Stimulated activated naive B cell treated with anti-CD40 and anti-IgM and Interleukin-4, amounts not matched to agents 10 μg/mL and 1 μg/mL and 100 μg/mL, for 72 hours (primary cell): ENCODE measurements at regions not wholly inside any gene's neighbourhood (a gene's known extent, or its start where the extent isn't known, plus 50 kb on each side); places are given as distances from the start of the nearest gene placed in this dataset.

Source experiments
- ATAC-seq, 2 donors: fragments of 150-1000 bp; cut with Tn5 transposase; replicated peaks; 2 replicates each; pipeline ENCODE4 v1.10.0; 2021; ENCODE audit warnings: moderate library complexity in 1 of 2
- DNase-seq: peaks from one replicate; pipeline ENCODE4 v3.0.0; 2021
- H3K27ac Mint-ChIP-seq: one replicate; pipeline ENCODE4 v1.8.0; 2022; ENCODE audit warnings: mild to moderate bottlenecking, mixed read lengths
- H3K27me3 Mint-ChIP-seq, 2 donors: one replicate each; pipeline ENCODE4 v1.8.0; 2022; ENCODE audit warnings: mixed read lengths in 2 of 2
- H3K36me3 Mint-ChIP-seq, 2 donors: one replicate each; pipeline ENCODE4 v1.8.0; 2022; ENCODE audit warnings: mixed read lengths in 2 of 2, mild to moderate bottlenecking in 1 of 2
- H3K4me1 Mint-ChIP-seq, 2 donors: one replicate each; pipeline ENCODE4 v1.8.0; 2022; ENCODE audit warnings: mixed read lengths in 2 of 2, mild to moderate bottlenecking in 1 of 2
- H3K4me3 Mint-ChIP-seq, 2 donors: one replicate each; pipeline ENCODE4 v1.8.0; 2022; ENCODE audit warnings: mild to moderate bottlenecking in 2 of 2, mixed read lengths in 2 of 2, moderate library complexity in 1 of 2
- H3K9me3 Mint-ChIP-seq, 2 donors: one replicate each; pipeline ENCODE4 v1.8.0; 2022; ENCODE audit warnings: mixed read lengths in 2 of 2, mild to moderate bottlenecking in 1 of 2

GRCh38 chr12:17478908-17479673 lies 610.9 kb downstream of the RERGL start:
- H3K27ac Mint-ChIP-seq: no peak overlapping the region
- H3K36me3 Mint-ChIP-seq: no peaks in the 10 kb centered on the region
- H3K4me3 Mint-ChIP-seq: no peak overlapping the region
- ATAC-seq: no peak
- no peak for DNase-seq
- H3K4me1 Mint-ChIP-seq: no peaks in the 10 kb centered on the region
- H3K9me3 Mint-ChIP-seq: peaks cover 11 to 15% of the 10 kb centered on the region in 2 donors
- H3K27me3 Mint-ChIP-seq: no peaks in the 10 kb centered on the region

GRCh38 chr12:17470460-17470859 lies 619.5 kb downstream of the RERGL start:
- DNase-seq (no peak), ATAC-seq (no peak)
- Mint-ChIP-seq H3K27ac (no peak overlapping the region), H3K27me3 (no peaks in the 10 kb centered on the region), H3K36me3 (no peaks in the 10 kb centered on the region), H3K4me3 (no peak overlapping the region), H3K4me1 (no peaks in the 10 kb centered on the region), H3K9me3 (peaks cover 13 to 15% of the 10 kb centered on the region in 2 donors)

GRCh38 chr12:17459214-17459613 lies 630.8 kb downstream of the RERGL start:
- no peaks in the 10 kb centered on the region for H3K4me1 Mint-ChIP-seq
- no peak overlapping the region for H3K27ac Mint-ChIP-seq
- ATAC-seq (no peak), DNase-seq (no peak)
- H3K36me3 Mint-ChIP-seq: no peaks in the 10 kb centered on the region
- H3K9me3 Mint-ChIP-seq: peaks cover 2 to 3% of the 10 kb centered on the region in 2 donors
- no peak overlapping the region for H3K4me3 Mint-ChIP-seq
- no peaks in the 10 kb centered on the region for H3K27me3 Mint-ChIP-seq

GRCh38 chr12:17456486-17456885 lies 633.5 kb downstream of the RERGL start:
- ATAC-seq (no peak), DNase-seq (no peak)
- H3K27me3 Mint-ChIP-seq: no peaks in the 10 kb centered on the region
- peaks cover 3 to 8% of the 10 kb centered on the region in 2 donors for H3K9me3 Mint-ChIP-seq
- no peak overlapping the region for H3K4me3 Mint-ChIP-seq
- H3K4me1 Mint-ChIP-seq: no peaks in the 10 kb centered on the region
- no peaks in the 10 kb centered on the region for H3K36me3 Mint-ChIP-seq
- no peak overlapping the region for H3K27ac Mint-ChIP-seq

GRCh38 chr12:17438141-17438540 lies 651.9 kb downstream of the RERGL start:
- H3K27ac Mint-ChIP-seq: no peak overlapping the region
- no peaks in the 10 kb centered on the region for H3K36me3 Mint-ChIP-seq
- ATAC-seq (no peak), DNase-seq (no peak)
- H3K27me3 Mint-ChIP-seq: no peaks in the 10 kb centered on the region
- no peaks in the 10 kb centered on the region for H3K4me1 Mint-ChIP-seq
- H3K9me3 Mint-ChIP-seq: peaks cover 4 to 10% of the 10 kb centered on the region in 2 donors
- H3K4me3 Mint-ChIP-seq: no peak overlapping the region

- no peaks in the 10 kb centered on the region for H3K4me1 Mint-ChIP-seq
- ATAC-seq (no peak), DNase-seq (no peak)
- H3K9me3 Mint-ChIP-seq: peaks cover 4 to 7% of the 10 kb centered on the region in 2 donors
- H3K27me3 Mint-ChIP-seq: no peaks in the 10 kb centered on the region
- H3K27ac Mint-ChIP-seq: no peak overlapping the region
- H3K36me3 Mint-ChIP-seq: no peaks in the 10 kb centered on the region
- H3K4me3 Mint-ChIP-seq: no peak overlapping the region
Observed at GRCh38 chr12:17416748-17417147, 673.2 kb downstream of the RERGL start.

- peaks cover 4 to 11% of the 10 kb centered on the region in 2 donors for H3K9me3 Mint-ChIP-seq
- no peaks in the 10 kb centered on the region for H3K27me3 Mint-ChIP-seq
- no peak for DNase-seq
- H3K36me3 Mint-ChIP-seq: no peaks in the 10 kb centered on the region
- ATAC-seq: no peak
- no peak overlapping the region for H3K27ac Mint-ChIP-seq
- no peak overlapping the region for H3K4me3 Mint-ChIP-seq
- H3K4me1 Mint-ChIP-seq: no peaks in the 10 kb centered on the region
Observed at GRCh38 chr12:17414596-17414995, 675.4 kb downstream of the RERGL start.

- no peak overlapping the region for H3K4me3 Mint-ChIP-seq
- DNase-seq (no peak), ATAC-seq (no peak)
- H3K36me3 Mint-ChIP-seq: no peaks in the 10 kb centered on the region
- peaks cover under 1 to 8% of the 10 kb centered on the region in 2 donors for H3K9me3 Mint-ChIP-seq
- H3K27ac Mint-ChIP-seq: no peak overlapping the region
- no peaks in the 10 kb centered on the region for H3K4me1 Mint-ChIP-seq
- no peaks in the 10 kb centered on the region for H3K27me3 Mint-ChIP-seq
Observed at GRCh38 chr12:17411662-17412061, 678.3 kb downstream of the RERGL start.

- DNase-seq: no peak
- Mint-ChIP-seq H3K9me3 (peaks cover 0 to 5% of the 10 kb centered on the region in 2 donors), H3K27ac (no peak overlapping the region), H3K36me3 (no peaks in the 10 kb centered on the region), H3K4me1 (no peaks in the 10 kb centered on the region), H3K4me3 (no peak overlapping the region), H3K27me3 (no peaks in the 10 kb centered on the region)
- no peak for ATAC-seq
Observed at GRCh38 chr12:17388679-17389078, 701.3 kb downstream of the RERGL start.

GRCh38 chr12:17383321-17383720 lies 706.7 kb downstream of the RERGL start:
- H3K4me3 Mint-ChIP-seq: no peak overlapping the region
- DNase-seq (no peak), ATAC-seq (no peak)
- H3K27me3 Mint-ChIP-seq: no peaks in the 10 kb centered on the region
- H3K27ac Mint-ChIP-seq: no peak overlapping the region
- H3K4me1 Mint-ChIP-seq: no peaks in the 10 kb centered on the region
- no peaks in the 10 kb centered on the region for H3K36me3 Mint-ChIP-seq
- peaks cover 0 to 7% of the 10 kb centered on the region in 2 donors for H3K9me3 Mint-ChIP-seq

- Mint-ChIP-seq H3K4me1 (no peaks in the 10 kb centered on the region), H3K27me3 (no peaks in the 10 kb centered on the region), H3K4me3 (no peak overlapping the region), H3K36me3 (no peaks in the 10 kb centered on the region), H3K27ac (no peak overlapping the region), H3K9me3 (peaks cover 0 to 7% of the 10 kb centered on the region in 2 donors)
- ATAC-seq (no peak), DNase-seq (no peak)
Observed at GRCh38 chr12:17381211-17381610, 708.8 kb downstream of the RERGL start.

GRCh38 chr12:17372508-17372907 lies 717.5 kb downstream of the RERGL start:
- no peaks in the 10 kb centered on the region for H3K27me3 Mint-ChIP-seq

GRCh38 chr12:17371491-17372215 lies 718.3 kb downstream of the RERGL start:
- DNase-seq (no peak), ATAC-seq (no peak)
- Mint-ChIP-seq H3K4me3 (no peak overlapping the region), H3K27me3 (no peaks in the 10 kb centered on the region), H3K27ac (no peak overlapping the region), H3K9me3 (peaks cover 2 to 3% of the 10 kb centered on the region in 2 donors), H3K36me3 (no peaks in the 10 kb centered on the region), H3K4me1 (no peaks in the 10 kb centered on the region)

More at GRCh38 chr12:17372508-17372907, 717.5 kb downstream of the RERGL start:
- Mint-ChIP-seq H3K4me1 (no peaks in the 10 kb centered on the region), H3K9me3 (no peaks in the 10 kb centered on the region), H3K27ac (no peak overlapping the region), H3K36me3 (no peaks in the 10 kb centered on the region), H3K4me3 (no peak overlapping the region)
- no peak for ATAC-seq
- no peak for DNase-seq

- peaks cover 3 to 4% of the 10 kb centered on the region in 2 donors for H3K9me3 Mint-ChIP-seq
- no peaks in the 10 kb centered on the region for H3K27me3 Mint-ChIP-seq
- H3K4me1 Mint-ChIP-seq: no peaks in the 10 kb centered on the region
- H3K4me3 Mint-ChIP-seq: no peak overlapping the region
- DNase-seq (no peak), ATAC-seq (no peak)
- H3K36me3 Mint-ChIP-seq: no peaks in the 10 kb centered on the region
- no peak overlapping the region for H3K27ac Mint-ChIP-seq
Observed at GRCh38 chr12:17370621-17371020, 719.4 kb downstream of the RERGL start.

GRCh38 chr12:17369556-17369955 lies 720.4 kb downstream of the RERGL start:
- H3K27me3 Mint-ChIP-seq: no peaks in the 10 kb centered on the region
- ATAC-seq (no peak), DNase-seq (no peak)
- no peak overlapping the region for H3K27ac Mint-ChIP-seq
- H3K9me3 Mint-ChIP-seq: peaks cover 3 to 4% of the 10 kb centered on the region in 2 donors
- H3K36me3 Mint-ChIP-seq: no peaks in the 10 kb centered on the region
- H3K4me1 Mint-ChIP-seq: no peaks in the 10 kb centered on the region
- no peak overlapping the region for H3K4me3 Mint-ChIP-seq
